PC-9 (cell line): ENCODE measurements at regions not wholly inside any gene's neighbourhood (a gene's known extent, or its start where the extent isn't known, plus 50 kb on each side); places are given as distances from the start of the nearest gene placed in this dataset.
"Not testable (repeated sequence)": the region's sequence is repeated elsewhere in the genome, so short reads cannot be mapped to it uniquely, and the experiment has no call there.

ENCODE experiments used
- BruUV-seq: library from RNA; stranded (reverse); fragments of 400-500 nt; replicated peaks from 2 replicates; lab custom pipeline; 2021; lab: Mats Ljungman, UMichigan
- CTCF ChIA-PET: fragments of 300-600 bp; sonication (Branson Sonifier 250); formaldehyde crosslinking; loops from one replicate; lab custom pipeline; 2022; ENCODE audit warnings: antibody characterized with exemption; lab: Charles Lee
- POLR2A ChIA-PET: fragments of 300-600 bp; sonication (Branson Sonifier 250); formaldehyde crosslinking; loops from one replicate; lab custom pipeline; 2022; ENCODE audit warnings: antibody characterized with exemption; ENCODE audit not compliant: unreplicated experiment; lab: Charles Lee
- DNase-seq, 2 experiments: peaks; one replicate each; pipeline versions ENCODE4 v3.0.0 to v3.0.0-alpha.2; 2015 to 2022; ENCODE audit warnings: mixed read lengths in 1 of 2
- H2AFZ ChIP-seq: fragments of 200-600 bp; sonication (generic); 2 replicates; pipeline ENCODE4 v1.8.1; 2017; ENCODE audit warnings: antibody characterized with exemption
- H3F3A ChIP-seq: fragments of 200-600 bp; sonication (generic); 2 replicates; pipeline ENCODE4 v1.8.1; 2017; ENCODE audit warnings: antibody characterized with exemption, mild to moderate bottlenecking, low read depth; ENCODE audit not compliant: insufficient read depth
- H3K27ac ChIP-seq: fragments of 200-600 bp; sonication (generic); 2 replicates; pipeline ENCODE4 v1.6.1; 2016; ENCODE audit warnings: mixed run types
- H3K27me3 ChIP-seq: fragments of 200-600 bp; sonication (generic); 2 replicates; pipeline ENCODE4 v1.6.1; 2016; ENCODE audit warnings: low read depth, mixed run types; ENCODE audit not compliant: insufficient read depth
- H3K36me3 ChIP-seq: fragments of 200-600 bp; sonication (generic); 2 replicates; pipeline ENCODE4 v1.6.1; 2016; ENCODE audit warnings: low read depth, mixed run types
- H3K4me1 ChIP-seq: fragments of 200-600 bp; sonication (generic); replicated peaks from 2 replicates; pipeline ENCODE4 v1.6.1; 2016; ENCODE audit warnings: mixed run types; ENCODE audit not compliant: insufficient read depth
- H3K4me2 ChIP-seq: fragments of 200-600 bp; sonication (generic); 2 replicates; pipeline ENCODE4 v1.6.1; 2017; ENCODE audit warnings: mixed run types
- H3K4me3 ChIP-seq: fragments of 200-600 bp; sonication (generic); 2 replicates; pipeline ENCODE4 v1.6.1; 2016; ENCODE audit warnings: mixed run types
- H3K79me2 ChIP-seq: fragments of 200-600 bp; sonication (generic); 2 replicates; pipeline ENCODE4 v1.6.1; 2017; ENCODE audit warnings: low read depth, mixed run types
- H3K9me2 ChIP-seq: fragments of 200-600 bp; sonication (generic); 2 replicates; pipeline ENCODE4 v1.8.1; 2017; ENCODE audit warnings: mild to moderate bottlenecking; ENCODE audit not compliant: insufficient read depth
- H3K9me3 ChIP-seq: fragments of 200-600 bp; sonication (generic); 2 replicates; pipeline ENCODE4 v1.8.1; 2016; ENCODE audit warnings: low read depth; ENCODE audit not compliant: insufficient read depth
- H4K20me1 ChIP-seq: fragments of 200-600 bp; sonication (generic); 2 replicates; pipeline ENCODE4 v1.8.1; 2017; ENCODE audit not compliant: insufficient read depth
- CTCF ChIP-seq: fragments of 200-600 bp; sonication (generic); conservative IDR thresholded peaks from 2 replicates; pipeline ENCODE4 v1.6.1; 2017; ENCODE audit warnings: mixed run types, antibody characterized with exemption, mild to moderate bottlenecking, moderate library complexity
- EZH2 ChIP-seq: fragments of 200-600 bp; sonication (generic); IDR thresholded peaks from 2 replicates; pipeline ENCODE4 v1.8.0; 2017; ENCODE audit warnings: antibody characterized with exemption, low read depth
- intact Hi-C: fragments of 100-400 bp; cut with micrococcal nuclease; formaldehyde crosslinking; loops from one replicate; pipeline ENCODE4 v1.10.0; 2022; ENCODE audit not compliant: unreplicated experiment

GRCh38 chr6:82553863-82554531 is 190.4 kb downstream of the TPBG start:
- ChIA-PET CTCF (no interaction called here), POLR2A (no interaction called here)
- H3K9me2 ChIP-seq = no peaks in the 10 kb centered on the region

GRCh38 chr6:82554666-82555065 is 191.0 kb downstream of the TPBG start:
- H3K36me3 ChIP-seq = no peaks in the 10 kb centered on the region
- ChIA-PET POLR2A (no interaction called here), CTCF (no interaction called here)
- H3K27me3 ChIP-seq = no peaks in the 10 kb centered on the region
- no TSS peak for BruUV-seq
- no peaks in the 10 kb centered on the region for H3K9me3 ChIP-seq
- no peak overlapping the region for H2AFZ ChIP-seq
- H3K79me2 ChIP-seq = no peaks in the 10 kb centered on the region
- H3F3A ChIP-seq = no peaks in the 10 kb centered on the region
- no peak overlapping the region for H3K27ac ChIP-seq
- H3K4me2 ChIP-seq = no peak overlapping the region
- no peak for DNase-seq
- H4K20me1 ChIP-seq = no peaks in the 10 kb centered on the region
- intact Hi-C loops = no loop called here
- no peak for TF ChIP-seq EZH2
- no peak for TF ChIP-seq CTCF
- no peak overlapping the region for H3K4me3 ChIP-seq
- H3K9me2 ChIP-seq = no peaks in the 10 kb centered on the region
- no peaks in the 10 kb centered on the region for H3K4me1 ChIP-seq

More at GRCh38 chr6:82553863-82554531, 190.4 kb downstream of the TPBG start:
- Histone ChIP-seq H3K4me1 (no peaks in the 10 kb centered on the region), H3K9me3 (no peaks in the 10 kb centered on the region), H3K27ac (no peak overlapping the region), H3K4me3 (no peak overlapping the region), H3K79me2 (no peaks in the 10 kb centered on the region), H3K4me2 (no peak overlapping the region), H4K20me1 (no peaks in the 10 kb centered on the region), H3K27me3 (no peaks in the 10 kb centered on the region), H3F3A (no peaks in the 10 kb centered on the region), H3K36me3 (no peaks in the 10 kb centered on the region), H2AFZ (no peak overlapping the region)
- intact Hi-C loops = no loop called here
- DNase-seq = no peak
- no TSS peak for BruUV-seq
- TF ChIP-seq EZH2 (no peak), CTCF (no peak)

- TF ChIP-seq CTCF (no peak), EZH2 (no peak)
- no peak overlapping the region for H3K4me3 ChIP-seq
- H3K9me2 ChIP-seq = no peaks in the 10 kb centered on the region
- H3K36me3 ChIP-seq = no peaks in the 10 kb centered on the region
- no peak for DNase-seq
- H2AFZ ChIP-seq = no peak overlapping the region
- no peak overlapping the region for H3K4me2 ChIP-seq
- H3K9me3 ChIP-seq = no peaks in the 10 kb centered on the region
- H3F3A ChIP-seq = no peaks in the 10 kb centered on the region
- no peaks in the 10 kb centered on the region for H4K20me1 ChIP-seq
- no peak overlapping the region for H3K27ac ChIP-seq
- ChIA-PET CTCF (no interaction called here), POLR2A (no interaction called here)
- H3K79me2 ChIP-seq = no peaks in the 10 kb centered on the region
- no TSS peak for BruUV-seq
- no peaks in the 10 kb centered on the region for H3K27me3 ChIP-seq
- intact Hi-C loops = no loop called here
- no peaks in the 10 kb centered on the region for H3K4me1 ChIP-seq
Measured at GRCh38 chr6:82555801-82556200, 192.2 kb downstream of the TPBG start.

GRCh38 chr6:82558531-82558930 is 194.9 kb downstream of the TPBG start:
- Histone ChIP-seq H3K4me2 (peak overlapping the region; percentile 50), H2AFZ (peak overlapping the region; percentile 73), H3K4me3 (peak overlapping the region; percentile 41; the same call in 1 of the 2 replicates)
- H3K27me3 ChIP-seq, H3K36me3 ChIP-seq, H3K27ac ChIP-seq, H3K9me2 ChIP-seq, H3K4me1 ChIP-seq, H3K79me2 ChIP-seq, H3F3A ChIP-seq, intact Hi-C loops, POLR2A ChIA-PET, CTCF ChIA-PET, H4K20me1 ChIP-seq, H3K9me3 ChIP-seq, BruUV-seq: not testable (repeated sequence)
- DNase-seq = peak in 1 of 2 experiments; percentile 41
